HG03045 (cell line): ENCODE measurements at regions not wholly inside any gene's neighbourhood (a gene's known extent, or its start where the extent isn't known, plus 50 kb on each side); places are given as distances from the start of the nearest gene placed in this dataset.

Experiments used
- ATAC-seq: cut with Tn5 transposase; IDR thresholded peaks from one replicate; pipeline ENCODE4 v1.9.1; 2021; ENCODE audit warnings: mild to moderate bottlenecking, moderate library complexity; ENCODE audit not compliant: unreplicated experiment

- ATAC-seq = no peak
Observed at GRCh38 chr16:85989863-85990643, 91.1 kb downstream of the IRF8 start.

GRCh38 chr16:85990861-85991301, 91.9 kb downstream of the IRF8 start:
- no peak for ATAC-seq

DNA sequence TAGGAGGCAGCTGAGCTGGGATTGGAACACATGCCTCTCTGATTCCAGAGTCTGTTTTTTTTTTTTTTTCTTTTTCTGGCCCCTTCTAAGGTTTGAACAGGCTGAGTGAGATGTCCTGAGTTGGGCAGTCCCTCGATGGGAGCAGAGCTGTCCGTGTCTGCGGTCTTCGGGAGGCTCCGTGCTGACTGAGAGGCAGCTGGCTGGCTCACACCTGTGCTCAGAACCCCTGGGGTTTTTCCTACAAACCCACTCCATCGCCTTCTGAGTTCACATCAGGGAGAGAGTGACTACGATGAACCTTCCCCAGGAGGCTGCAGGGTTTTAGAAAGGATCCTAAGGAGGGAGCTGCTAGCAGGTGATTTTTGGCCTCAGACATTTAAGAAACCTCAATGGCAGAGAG, 92.5 kb downstream of the IRF8 start:
- ATAC-seq = no peak

- ATAC-seq = no peak
Observed at GRCh38 chr16:85991856-85992255, 92.9 kb downstream of the IRF8 start.

- no peak for ATAC-seq
Observed at GRCh38 chr16:85992359-85992758, 93.4 kb downstream of the IRF8 start.

DNA sequence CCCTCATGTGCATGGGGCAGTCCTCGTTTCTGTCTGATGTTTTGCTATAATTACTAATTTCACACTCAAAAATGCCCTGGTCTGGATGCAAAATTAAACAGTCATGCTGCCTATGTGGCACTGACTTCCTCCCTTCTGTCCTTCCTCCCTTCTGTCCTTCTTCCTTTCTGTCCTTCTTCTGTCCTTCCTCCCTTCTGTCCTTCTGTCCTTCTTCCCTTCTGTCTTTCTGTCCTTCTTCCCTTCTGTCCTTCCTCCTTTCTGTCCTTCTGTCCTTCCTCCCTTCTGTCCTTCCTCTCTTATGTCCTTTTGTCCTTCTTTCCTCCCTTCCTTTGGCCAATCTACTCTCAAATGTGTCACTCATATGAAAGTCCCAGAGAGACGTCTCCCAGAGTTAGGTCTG, 93.8 kb downstream of the IRF8 start:
- no peak for ATAC-seq

DNA sequence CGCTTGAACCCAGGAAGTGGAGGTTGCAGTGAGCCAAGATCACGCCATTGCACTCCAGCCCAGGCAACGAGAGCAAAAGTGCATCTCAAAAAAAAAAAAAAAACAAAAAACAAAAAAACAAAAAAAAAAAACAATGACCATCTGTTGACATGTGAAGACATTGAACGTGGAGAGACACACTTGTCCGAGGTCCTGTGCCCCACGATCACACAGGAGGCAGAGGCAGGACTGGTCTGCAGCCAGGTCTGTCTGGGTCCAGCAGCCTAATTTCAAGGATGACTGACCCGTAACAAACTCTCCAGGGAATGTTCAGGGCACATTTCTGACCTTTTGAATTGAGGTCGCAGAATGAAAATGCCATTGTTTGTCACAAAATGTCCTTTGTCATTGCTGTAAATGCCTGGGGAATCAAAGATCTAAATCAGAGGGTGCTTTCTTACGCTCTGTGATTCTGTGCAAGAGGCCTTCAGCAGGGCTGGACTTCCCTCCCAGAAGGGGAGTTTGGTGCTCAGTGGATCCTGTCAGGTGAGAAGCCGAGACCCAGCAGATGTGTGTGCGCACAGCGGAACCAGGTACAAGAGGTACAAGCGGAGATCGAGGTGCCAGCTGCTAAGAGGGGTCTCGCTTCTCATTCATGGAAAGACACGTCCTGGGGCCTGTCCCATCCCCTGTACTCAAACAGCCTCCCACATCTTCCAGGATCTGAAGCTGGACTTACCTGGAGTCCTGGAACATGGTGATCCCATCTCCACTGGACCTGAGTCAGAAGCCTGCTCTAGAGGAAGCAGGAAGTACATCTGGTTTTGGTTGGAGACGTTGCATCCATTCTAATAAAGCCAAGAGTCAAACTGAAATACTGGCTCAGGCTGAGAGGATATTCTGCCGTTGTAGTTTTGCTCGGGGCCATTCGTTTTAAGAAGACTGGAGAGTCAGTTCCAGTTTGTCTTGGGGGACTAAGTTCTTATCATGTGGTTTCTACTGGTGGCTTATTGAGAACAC, 95.8 kb downstream of the IRF8 start:
- ATAC-seq = no peak

- ATAC-seq = no peak
Observed at GRCh38 chr16:85995541-85996423, 96.8 kb downstream of the IRF8 start.

GRCh38 chr16:85996843-85997242, 97.9 kb downstream of the IRF8 start:
- no peak for ATAC-seq

GRCh38 chr16:85998171-85998867, 99.4 kb downstream of the IRF8 start:
- no peak for ATAC-seq

DNA sequence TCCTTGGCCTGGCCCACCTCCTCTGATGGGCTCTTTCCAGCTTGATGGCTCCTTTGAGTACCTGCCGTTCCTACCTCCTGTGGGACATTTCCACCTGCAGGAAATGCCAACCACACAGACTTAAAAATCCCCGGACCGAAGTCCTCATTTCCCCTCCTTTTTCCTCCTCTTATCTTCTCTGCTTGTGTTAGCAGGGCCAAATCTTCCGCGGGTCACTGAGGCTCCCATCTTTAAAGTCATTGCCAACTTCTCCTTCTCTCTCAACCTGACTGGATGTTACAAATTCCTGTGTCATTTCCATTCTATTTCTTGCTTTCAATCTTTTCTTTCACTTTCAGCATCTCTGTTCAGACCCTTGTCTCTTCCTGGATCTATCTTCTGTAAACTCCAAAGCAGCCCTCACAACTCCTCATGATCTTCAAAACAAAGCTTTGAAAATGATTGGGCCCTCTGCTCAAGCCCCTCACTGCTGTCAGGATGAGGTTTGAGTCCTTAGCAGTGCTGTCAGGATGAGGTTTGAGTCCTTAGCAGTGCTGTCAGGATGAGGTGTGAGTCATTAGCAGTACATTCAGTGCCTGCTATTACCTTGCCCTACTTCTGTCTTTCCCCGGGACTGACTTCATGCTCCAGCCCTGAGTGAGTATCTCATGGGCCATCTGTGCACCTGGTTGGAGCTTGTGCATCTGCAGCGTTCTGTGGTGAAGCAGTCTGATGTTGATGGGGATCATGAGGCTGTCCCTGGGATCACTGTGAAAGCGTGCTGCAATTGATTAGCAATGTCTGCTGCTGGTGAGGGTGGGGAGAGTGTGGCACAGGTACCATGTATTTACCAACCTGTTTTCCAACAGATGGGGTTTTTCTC, 100.1 kb downstream of the IRF8 start:
- no peak for ATAC-seq

DNA sequence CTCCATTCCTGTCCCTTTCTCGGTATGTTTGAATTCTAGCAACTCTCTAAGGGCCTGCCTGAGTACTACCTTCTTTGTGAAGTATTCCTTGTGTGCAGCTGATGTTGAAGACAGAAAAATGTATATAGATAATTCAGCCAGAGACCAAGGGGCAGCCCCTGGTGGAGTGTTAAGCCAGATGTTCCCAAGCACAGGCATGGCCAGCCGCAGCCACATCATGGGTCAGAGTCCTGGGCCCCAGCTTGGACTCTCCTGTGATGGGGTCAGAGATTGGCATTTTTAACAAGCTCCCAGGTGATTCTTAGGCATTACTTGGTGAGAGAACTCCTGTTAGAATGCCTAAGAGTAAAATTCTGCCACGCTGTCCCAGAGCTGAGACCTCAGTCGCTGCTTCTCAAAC, 100.8 kb downstream of the IRF8 start:
- no peak for ATAC-seq

DNA sequence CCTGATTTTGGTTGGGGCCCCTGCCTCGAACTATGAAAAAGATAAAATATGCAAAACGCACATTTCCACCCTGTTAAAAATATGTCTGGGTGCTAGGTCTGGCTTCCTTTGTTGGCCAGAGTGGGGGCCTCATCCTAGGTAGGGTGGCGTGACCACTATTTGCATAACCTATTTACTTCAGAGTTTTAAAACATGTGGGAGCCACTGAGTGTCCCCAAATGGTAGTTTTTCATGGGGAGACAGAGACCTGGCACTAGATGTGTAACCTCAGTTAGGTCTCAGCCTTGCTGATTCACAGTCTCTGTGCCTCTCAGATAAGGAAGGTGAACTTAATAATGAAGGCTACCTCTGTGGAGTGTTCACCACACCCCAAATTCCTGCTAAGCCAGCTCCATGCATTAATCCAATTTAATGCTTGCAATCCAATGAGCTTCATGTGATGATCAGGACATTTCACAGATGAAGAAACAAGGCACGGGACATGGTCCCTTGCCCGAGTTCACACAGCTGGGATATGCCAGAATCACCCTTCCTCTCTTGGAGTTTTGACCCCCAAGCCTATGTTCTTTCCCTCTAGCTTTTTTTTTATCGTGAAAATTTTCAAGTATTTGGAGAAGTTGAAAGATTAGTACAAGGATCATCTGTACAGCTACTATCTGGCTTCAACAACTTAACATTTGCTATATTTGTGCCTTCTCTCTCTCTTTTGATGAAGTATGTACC, 103.4 kb downstream of the IRF8 start:
- ATAC-seq = peak; percentile 70

DNA sequence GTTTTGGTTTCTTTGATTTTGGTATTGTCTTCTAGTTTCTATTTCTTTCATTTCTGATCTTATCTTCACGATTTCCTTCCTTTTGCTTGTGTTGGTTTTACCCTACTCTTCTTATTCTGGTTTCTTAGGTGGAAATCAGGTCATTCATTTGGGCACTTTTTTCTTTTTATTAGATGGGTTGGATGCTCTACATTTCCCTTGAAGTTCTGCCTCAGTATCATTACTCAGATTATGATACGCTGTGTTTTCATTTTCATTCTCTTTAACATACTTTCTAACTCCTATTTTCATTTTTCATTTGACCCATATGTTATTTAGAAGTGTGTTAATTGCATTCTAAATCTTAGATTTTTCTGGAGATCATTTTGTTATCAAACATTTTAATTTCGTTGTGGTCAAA, 108.6 kb downstream of the IRF8 start:
- no peak for ATAC-seq

DNA sequence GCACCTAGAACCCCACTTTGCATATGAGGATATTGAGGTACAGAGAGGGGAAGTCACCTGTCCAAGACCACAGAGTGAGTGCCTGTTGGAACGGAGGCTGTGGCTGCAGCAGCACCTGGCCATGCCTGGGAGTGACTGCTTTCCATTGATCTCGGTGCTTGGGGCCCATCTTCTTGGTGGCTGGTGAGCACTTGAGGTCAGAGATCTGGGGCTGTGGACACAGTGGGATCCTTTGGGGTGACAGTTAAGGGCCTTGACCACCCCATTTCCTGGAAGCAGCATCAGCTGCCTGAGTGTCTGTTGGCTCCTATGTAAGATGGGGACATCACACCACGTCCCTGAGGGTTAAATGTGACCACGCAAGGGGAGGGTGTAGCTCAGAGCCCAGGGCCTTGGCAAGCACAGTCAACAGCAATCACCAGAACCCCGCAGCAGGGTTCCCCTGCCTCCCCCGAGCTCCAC, 111.7 kb downstream of the IRF8 start:
- no peak for ATAC-seq

GRCh38 chr16:86011532-86011931, 112.6 kb downstream of the IRF8 start:
- ATAC-seq = no peak

- ATAC-seq = no peak
Observed at GRCh38 chr16:86012221-86012620, 113.3 kb downstream of the IRF8 start.

GRCh38 chr16:86013867-86014266, 114.9 kb downstream of the IRF8 start:
- no peak for ATAC-seq

DNA sequence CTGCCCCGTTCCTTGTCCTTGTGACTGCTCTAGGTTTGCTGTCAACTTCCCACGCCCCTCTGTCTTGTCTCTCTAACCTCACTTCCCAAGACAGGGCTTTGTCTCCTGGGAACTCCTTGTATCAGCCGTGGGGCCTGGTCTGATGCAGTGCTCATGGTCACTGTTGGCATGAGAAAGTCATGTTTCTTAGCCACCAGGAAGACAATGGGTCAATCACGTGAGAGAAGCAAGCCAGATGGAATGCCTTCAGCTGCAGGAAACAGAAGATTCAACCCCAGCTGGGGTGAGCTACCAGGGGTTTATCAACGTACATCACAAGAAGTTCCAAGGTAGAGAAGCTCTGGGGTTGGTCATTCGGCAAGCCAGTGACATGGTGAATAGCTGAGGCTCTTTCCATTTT, 116.6 kb downstream of the IRF8 start:
- ATAC-seq = no peak
